PC-3 (cell line): ENCODE measurements at regions not wholly inside any gene's neighbourhood (a gene's known extent, or its start where the extent isn't known, plus 50 kb on each side); places are given as distances from the start of the nearest gene placed in this dataset.

ENCODE experiments used
- ATAC-seq: fragments of 200-7000 bp; cut with Tn5 transposase; 2 replicates; pipeline ENCODE4 v1.9.1; 2020; ENCODE audit warnings: mild to moderate bottlenecking, moderate library complexity
- BruUV-seq: library from RNA; stranded (reverse); fragments of 400-500 nt; replicated peaks from 2 replicates; lab custom pipeline; 2021; lab: Mats Ljungman, UMichigan
- CTCF ChIA-PET: fragments of 300-600 bp; sonication (Branson Sonifier 250); formaldehyde crosslinking; loops from one replicate; lab custom pipeline; 2022; ENCODE audit warnings: antibody characterized with exemption; lab: Charles Lee
- POLR2A ChIA-PET: fragments of 300-600 bp; sonication (Branson Sonifier 250); formaldehyde crosslinking; loops from one replicate; lab custom pipeline; 2022; ENCODE audit warnings: antibody characterized with exemption; ENCODE audit not compliant: unreplicated experiment; lab: Charles Lee
- DNase-seq: peaks from one replicate; pipeline ENCODE4 v3.0.0-alpha.2; 2015
- H2AFZ ChIP-seq: fragments of 300-600 bp; sonication (generic); 2 replicates; pipeline ENCODE4 v1.6.0; 2016; ENCODE audit warnings: antibody characterized with exemption, low read length
- H3F3A ChIP-seq: fragments of 300-600 bp; sonication (generic); one replicate; pipeline ENCODE4 v1.6.0; 2017; ENCODE audit warnings: antibody characterized with exemption, low read length, control low read depth, mild to moderate bottlenecking; ENCODE audit not compliant: unreplicated experiment
- H3K27ac ChIP-seq: fragments of 300-600 bp; sonication (generic); 2 replicates; pipeline ENCODE4 v1.5.1; 2016; ENCODE audit warnings: mild to moderate bottlenecking, low read length
- H3K27me3 ChIP-seq: fragments of 300-600 bp; sonication (generic); 2 replicates; pipeline ENCODE4 v1.6.1; 2016; ENCODE audit warnings: low read length, mixed read lengths
- H3K36me3 ChIP-seq: fragments of 300-600 bp; sonication (generic); 2 replicates; pipeline ENCODE4 v1.6.1; 2016; ENCODE audit warnings: low read depth, mixed run types, low read length, mixed read lengths
- H3K4me1 ChIP-seq: fragments of 300-600 bp; sonication (generic); 2 replicates; pipeline ENCODE4 v1.5.1; 2016; ENCODE audit warnings: low read length; ENCODE audit not compliant: insufficient read depth
- H3K4me2 ChIP-seq: fragments of 300-600 bp; sonication (generic); 2 replicates; pipeline ENCODE4 v1.6.0; 2016; ENCODE audit warnings: low read length
- H3K4me3 ChIP-seq: fragments of 300-600 bp; sonication (generic); 2 replicates; pipeline ENCODE4 v1.5.1; 2016; ENCODE audit warnings: mild to moderate bottlenecking, low read length, mixed read lengths
- H3K79me2 ChIP-seq: fragments of 300-600 bp; sonication (generic); 2 replicates; pipeline ENCODE4 v1.6.1; 2017; ENCODE audit warnings: low read length, mixed read lengths
- H3K9ac ChIP-seq: fragments of 300-600 bp; sonication (generic); 2 replicates; pipeline ENCODE4 v1.6.0; 2016; ENCODE audit warnings: mild to moderate bottlenecking, low read length
- H3K9me2 ChIP-seq: fragments of 300-600 bp; sonication (generic); replicated peaks from 2 replicates; pipeline ENCODE4 v1.6.1; 2016; ENCODE audit warnings: mixed run types, low read length, mixed read lengths
- H3K9me3 ChIP-seq: fragments of 300-600 bp; sonication (generic); 2 replicates; pipeline ENCODE4 v1.6.1; 2016; ENCODE audit warnings: low read length, mixed read lengths
- H4K20me1 ChIP-seq: fragments of 300-600 bp; sonication (generic); 2 replicates; pipeline ENCODE4 v1.6.1; 2016; ENCODE audit warnings: low read length, mixed read lengths
- EZH2 ChIP-seq: fragments of 300-600 bp; sonication (generic); IDR thresholded peaks from one replicate; pipeline ENCODE4 v1.6.1; 2017; ENCODE audit warnings: antibody characterized with exemption, mild to moderate bottlenecking, low read length; ENCODE audit not compliant: unreplicated experiment
- EZH2phosphoT487 ChIP-seq: fragments of 300-600 bp; sonication (generic); IDR thresholded peaks from 2 replicates; pipeline ENCODE4 v1.6.1; 2018; ENCODE audit warnings: mild to moderate bottlenecking, antibody characterized with exemption, low read length, borderline replicate concordance
- intact Hi-C: fragments of 100-400 bp; cut with micrococcal nuclease; formaldehyde crosslinking; loops from 2 replicates; pipeline ENCODE4 v1.9.0; 2023
- TF ChIP-seq, protein P1 (sequence below): fragments of 300-600 bp; sonication (generic); conservative IDR thresholded peaks from 2 replicates; pipeline ENCODE4 v1.5.1; 2017; ENCODE audit warnings: antibody characterized with exemption, low read depth, mild to moderate bottlenecking, low read length

DNA sequence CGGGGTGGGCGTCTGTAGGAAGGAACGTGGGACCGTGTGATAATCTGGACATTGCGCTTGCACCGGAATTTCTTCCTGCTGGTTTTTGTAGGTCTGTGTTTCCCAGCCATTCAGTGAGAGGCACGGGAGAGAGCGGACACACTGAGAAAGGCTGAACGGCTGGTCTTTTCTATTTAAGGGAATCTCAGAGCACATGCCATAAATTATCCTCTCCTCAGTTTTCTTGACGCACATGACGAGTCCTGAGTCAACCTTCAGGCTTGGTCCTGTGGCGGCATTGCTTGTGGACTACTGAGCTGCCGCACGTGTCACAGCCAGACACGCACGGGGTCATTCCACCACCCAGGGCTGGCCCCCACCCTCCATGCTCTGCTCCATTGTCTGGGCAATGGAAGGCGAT is 519.3 kb upstream of the ID2 start:
- Histone ChIP-seq H3K4me1 (no peaks in the 10 kb centered on the region), H3K79me2 (no peaks in the 10 kb centered on the region), H3K27me3 (no peaks in the 10 kb centered on the region), H3K27ac (no peak overlapping the region), H3K4me3 (no peak overlapping the region), H3K36me3 (no peaks in the 10 kb centered on the region), H3K9me2 (no peaks in the 10 kb centered on the region), H3F3A (no peaks in the 10 kb centered on the region), H3K4me2 (no peak overlapping the region), H3K9me3 (no peaks in the 10 kb centered on the region), H4K20me1 (no peaks in the 10 kb centered on the region), H2AFZ (no peak overlapping the region), H3K9ac (no peak overlapping the region)
- POLR2A ChIA-PET, result no interaction called here
- CTCF ChIA-PET, result no interaction called here
- no TSS peak for BruUV-seq
- intact Hi-C loops, result no loop called here
- TF ChIP-seq EZH2phosphoT487 (no peak), EZH2 (no peak)
- TF ChIP-seq, protein P1, sequence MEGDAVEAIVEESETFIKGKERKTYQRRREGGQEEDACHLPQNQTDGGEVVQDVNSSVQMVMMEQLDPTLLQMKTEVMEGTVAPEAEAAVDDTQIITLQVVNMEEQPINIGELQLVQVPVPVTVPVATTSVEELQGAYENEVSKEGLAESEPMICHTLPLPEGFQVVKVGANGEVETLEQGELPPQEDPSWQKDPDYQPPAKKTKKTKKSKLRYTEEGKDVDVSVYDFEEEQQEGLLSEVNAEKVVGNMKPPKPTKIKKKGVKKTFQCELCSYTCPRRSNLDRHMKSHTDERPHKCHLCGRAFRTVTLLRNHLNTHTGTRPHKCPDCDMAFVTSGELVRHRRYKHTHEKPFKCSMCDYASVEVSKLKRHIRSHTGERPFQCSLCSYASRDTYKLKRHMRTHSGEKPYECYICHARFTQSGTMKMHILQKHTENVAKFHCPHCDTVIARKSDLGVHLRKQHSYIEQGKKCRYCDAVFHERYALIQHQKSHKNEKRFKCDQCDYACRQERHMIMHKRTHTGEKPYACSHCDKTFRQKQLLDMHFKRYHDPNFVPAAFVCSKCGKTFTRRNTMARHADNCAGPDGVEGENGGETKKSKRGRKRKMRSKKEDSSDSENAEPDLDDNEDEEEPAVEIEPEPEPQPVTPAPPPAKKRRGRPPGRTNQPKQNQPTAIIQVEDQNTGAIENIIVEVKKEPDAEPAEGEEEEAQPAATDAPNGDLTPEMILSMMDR, result no peak
- ATAC-seq (no peak), DNase-seq (no peak)

DNA sequence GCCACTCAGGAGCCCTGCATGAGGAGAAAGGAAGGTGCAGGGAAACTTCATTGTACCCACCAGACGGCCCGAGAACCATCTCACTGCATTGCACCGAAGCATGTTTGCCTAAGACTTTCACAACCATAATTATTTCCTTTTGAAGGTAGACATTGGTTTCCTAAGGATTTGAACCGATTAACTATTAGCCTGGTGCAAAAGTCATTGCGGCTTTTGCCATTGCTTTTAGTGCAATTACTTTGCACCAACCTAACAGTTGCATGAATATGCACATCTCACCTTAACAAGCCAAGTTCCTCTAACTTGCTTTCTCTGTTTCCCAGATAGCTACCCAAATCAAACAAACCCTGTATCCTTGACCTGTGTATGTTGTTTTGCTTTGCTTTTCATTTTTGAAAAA is 516.3 kb upstream of the ID2 start:
- H4K20me1 ChIP-seq, result no peaks in the 10 kb centered on the region
- H3K4me1 ChIP-seq, result no peaks in the 10 kb centered on the region
- POLR2A ChIA-PET, result no interaction called here
- DNase-seq (no peak), ATAC-seq (no peak)
- H3K4me3 ChIP-seq, result no peak overlapping the region
- no peaks in the 10 kb centered on the region for H3F3A ChIP-seq
- H3K9ac ChIP-seq, result no peak overlapping the region
- H3K9me3 ChIP-seq, result no peaks in the 10 kb centered on the region
- intact Hi-C loops, result no loop called here
- H3K27me3 ChIP-seq, result no peaks in the 10 kb centered on the region
- H3K4me2 ChIP-seq, result no peak overlapping the region
- BruUV-seq, result no TSS peak
- CTCF ChIA-PET, result no interaction called here
- TF ChIP-seq EZH2phosphoT487, result no peak
- TF ChIP-seq EZH2, result no peak
- TF ChIP-seq, protein P1, result no peak
- no peak overlapping the region for H2AFZ ChIP-seq
- no peak overlapping the region for H3K27ac ChIP-seq
- H3K79me2 ChIP-seq, result no peaks in the 10 kb centered on the region
- no peaks in the 10 kb centered on the region for H3K36me3 ChIP-seq
- no peaks in the 10 kb centered on the region for H3K9me2 ChIP-seq

DNA sequence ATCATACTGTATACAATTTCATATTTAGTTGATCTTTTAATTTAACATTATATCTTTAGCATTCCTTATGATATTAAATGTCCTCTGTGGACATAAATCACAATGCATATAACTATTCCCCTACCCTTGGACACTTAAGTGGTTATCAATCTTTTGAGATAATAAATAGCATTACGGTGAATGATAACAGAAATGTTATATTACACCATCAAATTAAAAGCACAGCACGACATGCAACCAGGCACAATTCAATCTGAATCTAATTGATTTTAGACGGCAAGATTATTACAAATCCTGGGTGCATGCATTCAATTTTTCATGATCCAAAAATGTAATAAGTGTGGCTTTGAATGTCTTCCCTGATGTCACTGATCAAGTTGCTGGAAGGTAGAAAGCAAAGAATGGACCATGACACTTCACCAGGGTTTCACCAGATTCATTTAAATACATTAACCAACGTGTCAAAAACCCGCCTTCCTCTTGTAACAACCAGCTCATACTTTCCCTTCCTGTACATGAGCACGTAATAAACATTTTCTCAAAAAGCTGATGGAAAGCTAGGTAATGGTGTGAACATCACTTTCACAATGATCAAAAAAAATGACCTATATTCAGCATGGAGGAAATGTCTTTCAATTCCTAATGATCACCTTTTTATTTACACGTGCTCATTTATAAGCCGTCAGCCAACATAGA is 513.7 kb upstream of the ID2 start:
- Histone ChIP-seq H3F3A (no peaks in the 10 kb centered on the region), H3K36me3 (no peaks in the 10 kb centered on the region), H3K27ac (no peak overlapping the region), H3K9me2 (no peaks in the 10 kb centered on the region), H3K27me3 (no peaks in the 10 kb centered on the region), H4K20me1 (no peaks in the 10 kb centered on the region), H3K4me1 (no peaks in the 10 kb centered on the region), H3K79me2 (no peaks in the 10 kb centered on the region), H3K9me3 (no peaks in the 10 kb centered on the region), H3K9ac (no peak overlapping the region), H3K4me3 (no peak overlapping the region), H3K4me2 (no peak overlapping the region), H2AFZ (no peak overlapping the region)
- DNase-seq, result no peak
- ChIA-PET CTCF (no interaction called here), POLR2A (no interaction called here)
- ATAC-seq, result no peak
- intact Hi-C loops, result no loop called here
- TF ChIP-seq EZH2phosphoT487 (no peak), EZH2 (no peak)
- TF ChIP-seq, protein P1, result no peak
- no TSS peak for BruUV-seq
